DND-41 (cell line): ENCODE measurements at regions not wholly inside any gene's neighbourhood (a gene's known extent, or its start where the extent isn't known, plus 50 kb on each side); places are given as distances from the start of the nearest gene placed in this dataset.

Experiments
- ATAC-seq: fragments of 200-7000 bp; cut with Tn5 transposase; 3 replicates; pipeline ENCODE4 v1.9.1; 2021; ENCODE audit warnings: low read depth; ENCODE audit not compliant: insufficient read depth
- DNase-seq: peaks from one replicate; pipeline ENCODE4 v3.0.0-alpha.2; 2020
- H2AFZ ChIP-seq: 2 replicates; pipeline ENCODE4 v1.6.0; 2012; ENCODE audit warnings: low read depth, low read length
- H3K27ac ChIP-seq: 2 replicates; pipeline ENCODE4 v1.5.1; 2012; ENCODE audit warnings: low read length, inconsistent platforms
- H3K27me3 ChIP-seq: fragments of 200-600 bp; sonication (generic); 2 replicates; pipeline ENCODE4 v1.6.0; 2012; ENCODE audit warnings: low read length, mild to moderate bottlenecking, inconsistent platforms; ENCODE audit not compliant: insufficient read depth, poor library complexity
- H3K36me3 ChIP-seq: 2 replicates; pipeline ENCODE4 v1.5.1; 2012; ENCODE audit warnings: low read length, inconsistent platforms; ENCODE audit not compliant: insufficient read depth
- H3K4me1 ChIP-seq: 2 replicates; pipeline ENCODE4 v1.5.1; 2012; ENCODE audit warnings: mild to moderate bottlenecking, low read length; ENCODE audit not compliant: insufficient read depth
- H3K4me2 ChIP-seq: 2 replicates; pipeline ENCODE4 v1.6.0; 2012; ENCODE audit warnings: mild to moderate bottlenecking, moderate library complexity, low read length, inconsistent platforms; ENCODE audit not compliant: insufficient read depth
- H3K4me3 ChIP-seq, 2 experiments: fragments of 200-600 bp in 1 of 2; shearing (Covaris generic) in 1 of 2; 2 replicates each; pipeline ENCODE4 v1.5.1; 2012 to 2016; ENCODE audit warnings: inconsistent platforms in 2 of 2, low read length in 2 of 2, mild to moderate bottlenecking in 2 of 2, low read depth in 1 of 2, moderate library complexity in 1 of 2
- H3K79me2 ChIP-seq: 2 replicates; pipeline ENCODE4 v1.6.0; 2012; ENCODE audit warnings: low read length, inconsistent platforms; ENCODE audit not compliant: insufficient read depth
- H3K9ac ChIP-seq: 2 replicates; pipeline ENCODE4 v1.6.0; 2012; ENCODE audit warnings: low read depth, mild to moderate bottlenecking, inconsistent platforms, low read length, moderate library complexity
- H3K9me3 ChIP-seq: 2 replicates; pipeline ENCODE4 v1.5.1; 2012; ENCODE audit warnings: low read length, moderate library complexity, mild to moderate bottlenecking, inconsistent platforms; ENCODE audit not compliant: insufficient read depth, severe bottlenecking
- H4K20me1 ChIP-seq: 2 replicates; pipeline ENCODE4 v1.6.0; 2012; ENCODE audit warnings: low read length; ENCODE audit not compliant: insufficient read depth
- CTCF ChIP-seq: IDR thresholded peaks from 2 replicates; pipeline ENCODE4 v1.5.1; 2012; ENCODE audit warnings: borderline replicate concordance, low read length, moderate library complexity, mild to moderate bottlenecking; ENCODE audit not compliant: poor library complexity, severe bottlenecking; ENCODE audit errors: extremely low read depth
- EZH2 ChIP-seq: IDR thresholded peaks from 3 replicates; pipeline ENCODE4 v1.6.1; 2012; ENCODE audit warnings: borderline replicate concordance, low read depth, mild to moderate bottlenecking, moderate library complexity, low read length, inconsistent platforms; ENCODE audit not compliant: severe bottlenecking

GRCh38 chr11:116335891-116336290 lies 436.9 kb downstream of the BUD13 start:
- TF ChIP-seq CTCF (no peak), EZH2 (no peak)
- Histone ChIP-seq H3K9me3 (no peaks in the 10 kb centered on the region), H3K4me2 (no peak overlapping the region), H3K36me3 (no peaks in the 10 kb centered on the region), H3K79me2 (no peaks in the 10 kb centered on the region), H3K27me3 (no peaks in the 10 kb centered on the region), H3K4me3 (no peak overlapping the region), H3K27ac (no peak overlapping the region), H3K9ac (no peak overlapping the region), H3K4me1 (no peaks in the 10 kb centered on the region), H2AFZ (no peak overlapping the region), H4K20me1 (no peaks in the 10 kb centered on the region)
- DNase-seq: no peak
- ATAC-seq: no peak

GRCh38 chr11:116335078-116335477 lies 437.7 kb downstream of the BUD13 start:
- ATAC-seq: no peak
- no peak overlapping the region for H3K4me2 ChIP-seq

GRCh38 chr11:116334596-116334995 lies 438.2 kb downstream of the BUD13 start:
- TF ChIP-seq CTCF: no peak
- TF ChIP-seq EZH2: no peak
- no peaks in the 10 kb centered on the region for H3K27me3 ChIP-seq

More at GRCh38 chr11:116335078-116335477, 437.7 kb downstream of the BUD13 start:
- H3K27me3 ChIP-seq: no peaks in the 10 kb centered on the region
- DNase-seq: no peak
- no peaks in the 10 kb centered on the region for H3K79me2 ChIP-seq
- H3K9ac ChIP-seq: no peak overlapping the region
- H3K4me1 ChIP-seq: no peaks in the 10 kb centered on the region
- no peaks in the 10 kb centered on the region for H3K9me3 ChIP-seq
- no peak overlapping the region for H3K27ac ChIP-seq
- TF ChIP-seq CTCF (no peak), EZH2 (no peak)
- no peaks in the 10 kb centered on the region for H4K20me1 ChIP-seq
- H2AFZ ChIP-seq: no peak overlapping the region
- H3K36me3 ChIP-seq: no peaks in the 10 kb centered on the region
- H3K4me3 ChIP-seq: no peak overlapping the region

GRCh38 chr11:116333001-116333535 lies 439.7 kb downstream of the BUD13 start:
- H3K27ac ChIP-seq: no peak overlapping the region

More at GRCh38 chr11:116334596-116334995, 438.2 kb downstream of the BUD13 start:
- Histone ChIP-seq H3K36me3 (no peaks in the 10 kb centered on the region), H3K9ac (no peak overlapping the region), H2AFZ (no peak overlapping the region), H4K20me1 (no peaks in the 10 kb centered on the region), H3K4me3 (no peak overlapping the region), H3K4me1 (no peaks in the 10 kb centered on the region), H3K4me2 (no peak overlapping the region), H3K79me2 (no peaks in the 10 kb centered on the region), H3K9me3 (no peaks in the 10 kb centered on the region), H3K27ac (no peak overlapping the region)
- DNase-seq: no peak
- ATAC-seq: no peak

More at GRCh38 chr11:116333001-116333535, 439.7 kb downstream of the BUD13 start:
- Histone ChIP-seq H3K36me3 (no peaks in the 10 kb centered on the region), H2AFZ (no peak overlapping the region), H3K9me3 (no peaks in the 10 kb centered on the region), H3K4me3 (no peak overlapping the region), H3K4me2 (no peak overlapping the region), H3K79me2 (no peaks in the 10 kb centered on the region), H3K4me1 (no peaks in the 10 kb centered on the region), H3K27me3 (no peaks in the 10 kb centered on the region), H4K20me1 (no peaks in the 10 kb centered on the region), H3K9ac (no peak overlapping the region)
- DNase-seq (no peak), ATAC-seq (no peak)
- TF ChIP-seq CTCF (no peak), EZH2 (no peak)
